ENCODE measurements at regions not wholly inside any gene's neighbourhood (a gene's known extent, or its start where the extent isn't known, plus 50 kb on each side); places are given as distances from the start of the nearest gene placed in this dataset.
"Not testable (repeated sequence)": the region's sequence is repeated elsewhere in the genome, so short reads cannot be mapped to it uniquely, and the experiment has no call there.

GRCh38 chr12:28998662-28999120 is 150.4 kb upstream of the FAR2 start:
- DNase-seq = no peak

GRCh38 chr12:29004066-29004935 is 144.8 kb upstream of the FAR2 start:
- no peak for DNase-seq

GRCh38 chr12:29004936-29005304 is 144.2 kb upstream of the FAR2 start:
- DNase-seq = no peak

GRCh38 chr12:29008786-29009185 is 140.3 kb upstream of the FAR2 start:
- DNase-seq = no peak

- no peak for DNase-seq
Measured at GRCh38 chr12:29012673-29013072, 136.4 kb upstream of the FAR2 start.

- DNase-seq = not testable (repeated sequence)
Measured at GRCh38 chr12:29017532-29017931, 131.5 kb upstream of the FAR2 start.

GRCh38 chr12:29023436-29024076 is 125.5 kb upstream of the FAR2 start:
- DNase-seq = no peak

- DNase-seq = no peak
Measured at GRCh38 chr12:29024117-29024516, 125.0 kb upstream of the FAR2 start.

GRCh38 chr12:29025937-29026336 is 123.1 kb upstream of the FAR2 start:
- no peak for DNase-seq

- DNase-seq = no peak
Measured at GRCh38 chr12:29026419-29026818, 122.7 kb upstream of the FAR2 start.

GRCh38 chr12:29029484-29029883 is 119.6 kb upstream of the FAR2 start:
- not testable (repeated sequence) for DNase-seq

- DNase-seq = no peak
Measured at GRCh38 chr12:29030006-29030405, 119.1 kb upstream of the FAR2 start.

- no peak for DNase-seq
Measured at GRCh38 chr12:29032446-29032845, 116.6 kb upstream of the FAR2 start.

GRCh38 chr12:29033519-29033918 is 115.6 kb upstream of the FAR2 start:
- DNase-seq = no peak

GRCh38 chr12:29035112-29035511 is 114.0 kb upstream of the FAR2 start:
- no peak for DNase-seq

- DNase-seq = no peak
Measured at GRCh38 chr12:29039013-29039412, 110.1 kb upstream of the FAR2 start.

GRCh38 chr12:29041621-29042020 is 107.5 kb upstream of the FAR2 start:
- DNase-seq = no peak

GRCh38 chr12:29043069-29043468 is 106.0 kb upstream of the FAR2 start:
- DNase-seq = no peak

GRCh38 chr12:29044799-29045198 is 104.3 kb upstream of the FAR2 start:
- no peak for DNase-seq

GRCh38 chr12:29048787-29049186 is 100.3 kb upstream of the FAR2 start:
- no peak for DNase-seq

- DNase-seq = no peak
Measured at GRCh38 chr12:29050503-29050902, 98.6 kb upstream of the FAR2 start.

- DNase-seq = no peak
Measured at GRCh38 chr12:29051221-29051620, 97.9 kb upstream of the FAR2 start.

- no peak for DNase-seq
Measured at GRCh38 chr12:29053567-29053966, 95.5 kb upstream of the FAR2 start.

Data from CD4-positive, alpha-beta T cell treated with Interleukin-1 beta for 1 hour (primary cell).